ENCODE measurements at regions not wholly inside any gene's neighbourhood (a gene's known extent, or its start where the extent isn't known, plus 50 kb on each side); places are given as distances from the start of the nearest gene placed in this dataset.

- TF ChIP-seq EZH2 (IDR thresholded peaks at IDR 0.05; ENCODE audit: low read length) (no peak), CTCF (optimal IDR thresholded peaks at IDR 0.05 in 1 of 3, IDR thresholded peaks at IDR 0.05 in 1 of 3, conservative IDR thresholded peaks at IDR 0.05 in 1 of 3; ENCODE audit: extremely low read depth in 1 of 3, insufficient read depth in 2 of 3, low read length in 3 of 3) (no peak)
Measured at GRCh38 chr2:52597346-52597745, 1170.3 kb upstream of the CHAC2 start.
